Glomerular visceral epithelial cell (primary cell): ENCODE measurements at regions not wholly inside any gene's neighbourhood (a gene's known extent, or its start where the extent isn't known, plus 50 kb on each side); places are given as distances from the start of the nearest gene placed in this dataset.
"Not testable (repeated sequence)": the region's sequence is repeated elsewhere in the genome, so short reads cannot be mapped to it uniquely, and the experiment has no call there.

Experiments
- DNase-seq: peaks from one replicate; pipeline ENCODE4 v3.0.0-alpha.2; 2016; ENCODE audit errors: extremely low spot score

- no peak for DNase-seq
These were observed 50.8 kb upstream of the BEND6 start for GRCh38 chr6:56904068-56904467.

- peak; percentile 49 for DNase-seq
These were observed 52.1 kb upstream of the BEND6 start for GRCh38 chr6:56902641-56903464.

- no peak for DNase-seq
These were observed 54.1 kb upstream of the BEND6 start for GRCh38 chr6:56900784-56901183.

GRCh38 chr6:56899753-56900152 is 55.2 kb upstream of the BEND6 start:
- no peak for DNase-seq

- DNase-seq: no peak
These were observed 55.6 kb upstream of the BEND6 start for GRCh38 chr6:56899311-56899710.

- DNase-seq: no peak
These were observed 56.9 kb upstream of the BEND6 start for GRCh38 chr6:56897789-56898529.

- peak; percentile 30 for DNase-seq
These were observed 63.2 kb upstream of the BEND6 start for GRCh38 chr6:56891754-56892153.

GRCh38 chr6:56890683-56891429 is 64.1 kb upstream of the BEND6 start:
- DNase-seq: peak; percentile 57

GRCh38 chr6:56890066-56890465 is 64.8 kb upstream of the BEND6 start:
- DNase-seq: no peak

GRCh38 chr6:56889492-56889891 is 65.4 kb upstream of the BEND6 start:
- no peak for DNase-seq

- no peak for DNase-seq
These were observed 66.2 kb upstream of the BEND6 start for GRCh38 chr6:56888687-56889086.

- DNase-seq: no peak
These were observed 67.8 kb upstream of the BEND6 start for GRCh38 chr6:56887086-56887485.

GRCh38 chr6:56877922-56878321 is 77.0 kb upstream of the BEND6 start:
- DNase-seq: no peak

- DNase-seq: no peak
These were observed 78.9 kb upstream of the BEND6 start for GRCh38 chr6:56875961-56876360.

- no peak for DNase-seq
These were observed 79.4 kb upstream of the BEND6 start for GRCh38 chr6:56875523-56875922.

- DNase-seq: no peak
These were observed 80.6 kb upstream of the BEND6 start for GRCh38 chr6:56874328-56874727.

- DNase-seq: not testable (repeated sequence)
These were observed 84.9 kb upstream of the BEND6 start for GRCh38 chr6:56870053-56870452.

- no peak for DNase-seq
These were observed 85.6 kb upstream of the BEND6 start for GRCh38 chr6:56869346-56869745.

GRCh38 chr6:56868687-56869086 is 86.2 kb upstream of the BEND6 start:
- no peak for DNase-seq

GRCh38 chr6:56866917-56867522 is 87.9 kb upstream of the BEND6 start:
- DNase-seq: peak; percentile 50

- DNase-seq: no peak
These were observed 89.6 kb upstream of the BEND6 start for GRCh38 chr6:56865081-56865875.
